OCI-LY3 (cell line): ENCODE measurements at regions not wholly inside any gene's neighbourhood (a gene's known extent, or its start where the extent isn't known, plus 50 kb on each side); places are given as distances from the start of the nearest gene placed in this dataset.

Experiments used
- H2AFZ ChIP-seq: fragments of 200-600, 300-600 bp; shearing (Covaris generic); 2 replicates; pipeline ENCODE4 v1.6.0; 2014; ENCODE audit warnings: antibody characterized with exemption, low read depth, low read length
- H3K27ac ChIP-seq: fragments of 200-600, 300-600 bp; sonication (generic); 2 replicates; pipeline ENCODE4 v1.5.1; 2014; ENCODE audit warnings: mild to moderate bottlenecking, low read length, moderate library complexity, mixed read lengths
- H3K27me3 ChIP-seq: fragments of 200-600, 300-600 bp; sonication (generic); 2 replicates; pipeline ENCODE4 v1.6.1; 2014; ENCODE audit warnings: low read depth, low read length, mixed read lengths
- H3K36me3 ChIP-seq: fragments of 200-600, 300-600 bp; sonication (generic); replicated peaks from 2 replicates; pipeline ENCODE3; 2014; ENCODE audit warnings: low read depth, low read length, mixed read lengths
- H3K4me1 ChIP-seq: fragments of 300-600, 200-600 bp; sonication (generic); 2 replicates; pipeline ENCODE4 v1.6.1; 2014; ENCODE audit warnings: low read length, mixed read lengths
- H3K4me2 ChIP-seq: fragments of 200-600, 300-600 bp; sonication (generic); 2 replicates; pipeline ENCODE4 v1.6.1; 2014; ENCODE audit warnings: low read length, mixed read lengths
- H3K4me3 ChIP-seq: fragments of 300-600, 200-600 bp; sonication (generic); 2 replicates; pipeline ENCODE4 v1.5.1; 2014; ENCODE audit warnings: antibody characterized with exemption, mild to moderate bottlenecking, low read length, moderate library complexity
- H3K79me2 ChIP-seq: fragments of 300-600, 200-600 bp; shearing (Covaris generic); 2 replicates; pipeline ENCODE4 v1.6.1; 2014; ENCODE audit warnings: mild to moderate bottlenecking, low read length, mixed read lengths
- H3K9ac ChIP-seq: fragments of 300-600, 200-600 bp; shearing (Covaris generic); 2 replicates; pipeline ENCODE4 v1.6.0; 2014; ENCODE audit warnings: mild to moderate bottlenecking, low read length, moderate library complexity
- H3K9me3 ChIP-seq: fragments of 200-600, 300-600 bp; shearing (Covaris generic); 2 replicates; pipeline ENCODE4 v1.6.1; 2014; ENCODE audit warnings: low read length, mixed read lengths; ENCODE audit not compliant: insufficient read depth
- H4K20me1 ChIP-seq: fragments of 200-600, 300-600 bp; sonication (generic); 2 replicates; pipeline ENCODE4 v1.6.1; 2016; ENCODE audit warnings: low read length, mixed read lengths; ENCODE audit not compliant: insufficient read depth
- EZH2phosphoT487 ChIP-seq: fragments of 200-600 bp; shearing (Covaris generic); IDR thresholded peaks from 2 replicates; pipeline ENCODE4 v1.6.1; 2018; ENCODE audit warnings: antibody characterized with exemption, mixed run types, low read depth
- TF ChIP-seq, protein P1 (sequence below): fragments of 200-600, 300-600 bp; sonication (generic); IDR thresholded peaks from 2 replicates; pipeline ENCODE4 v1.5.1; 2014; ENCODE audit warnings: antibody characterized with exemption, low read length, low read depth

GRCh38 chr3:168425936-168426595, 330.3 kb upstream of the GOLIM4 start:
- H3K4me3 ChIP-seq = no peak overlapping the region
- no peak overlapping the region for H3K9ac ChIP-seq
- H3K4me2 ChIP-seq = no peak overlapping the region
- peaks cover 6% of the 10 kb centered on the region; the same call in 1 of the 2 replicates for H4K20me1 ChIP-seq
- no peaks in the 10 kb centered on the region for H3K27me3 ChIP-seq
- H3K79me2 ChIP-seq = no peaks in the 10 kb centered on the region
- TF ChIP-seq EZH2phosphoT487 = no peak
- TF ChIP-seq, protein P1, sequence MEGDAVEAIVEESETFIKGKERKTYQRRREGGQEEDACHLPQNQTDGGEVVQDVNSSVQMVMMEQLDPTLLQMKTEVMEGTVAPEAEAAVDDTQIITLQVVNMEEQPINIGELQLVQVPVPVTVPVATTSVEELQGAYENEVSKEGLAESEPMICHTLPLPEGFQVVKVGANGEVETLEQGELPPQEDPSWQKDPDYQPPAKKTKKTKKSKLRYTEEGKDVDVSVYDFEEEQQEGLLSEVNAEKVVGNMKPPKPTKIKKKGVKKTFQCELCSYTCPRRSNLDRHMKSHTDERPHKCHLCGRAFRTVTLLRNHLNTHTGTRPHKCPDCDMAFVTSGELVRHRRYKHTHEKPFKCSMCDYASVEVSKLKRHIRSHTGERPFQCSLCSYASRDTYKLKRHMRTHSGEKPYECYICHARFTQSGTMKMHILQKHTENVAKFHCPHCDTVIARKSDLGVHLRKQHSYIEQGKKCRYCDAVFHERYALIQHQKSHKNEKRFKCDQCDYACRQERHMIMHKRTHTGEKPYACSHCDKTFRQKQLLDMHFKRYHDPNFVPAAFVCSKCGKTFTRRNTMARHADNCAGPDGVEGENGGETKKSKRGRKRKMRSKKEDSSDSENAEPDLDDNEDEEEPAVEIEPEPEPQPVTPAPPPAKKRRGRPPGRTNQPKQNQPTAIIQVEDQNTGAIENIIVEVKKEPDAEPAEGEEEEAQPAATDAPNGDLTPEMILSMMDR = no peak
- H2AFZ ChIP-seq = no peak overlapping the region
- H3K4me1 ChIP-seq = peaks cover 33% of the 10 kb centered on the region
- no peaks in the 10 kb centered on the region for H3K9me3 ChIP-seq
- no peak overlapping the region for H3K27ac ChIP-seq
- peaks cover 3% of the 10 kb centered on the region for H3K36me3 ChIP-seq

- no peak overlapping the region for H2AFZ ChIP-seq
Measured at GRCh38 chr3:168424059-168424734, 328.5 kb upstream of the GOLIM4 start.

DNA sequence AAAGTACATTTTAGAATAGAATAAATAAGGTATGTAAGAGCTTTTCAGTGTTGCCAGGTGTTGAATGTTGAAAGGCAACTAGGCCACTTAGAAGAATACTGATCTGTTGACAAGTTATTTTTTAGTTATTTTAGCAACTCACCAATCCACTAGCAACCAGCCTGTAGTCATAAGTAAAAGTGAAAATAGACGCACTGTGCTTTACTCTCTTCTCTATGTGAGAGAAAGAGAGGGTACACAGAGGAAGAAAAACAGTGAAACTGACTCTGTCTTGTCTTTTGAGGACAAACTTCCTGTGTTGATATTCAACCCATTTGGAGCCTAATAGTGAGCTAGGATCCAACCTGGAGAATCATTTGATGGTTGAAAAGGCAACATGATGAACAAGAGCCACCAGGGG, 327.1 kb upstream of the GOLIM4 start:
- Histone ChIP-seq H3K4me2 (no peak overlapping the region), H3K36me3 (peaks cover 3% of the 10 kb centered on the region), H3K27me3 (no peaks in the 10 kb centered on the region), H3K79me2 (no peaks in the 10 kb centered on the region), H2AFZ (no peak overlapping the region), H3K27ac (no peak overlapping the region), H3K4me1 (peaks cover 15% of the 10 kb centered on the region), H3K4me3 (no peak overlapping the region), H3K9me3 (no peaks in the 10 kb centered on the region), H4K20me1 (no peaks in the 10 kb centered on the region), H3K9ac (no peak overlapping the region)
- TF ChIP-seq, protein P1 = no peak
- TF ChIP-seq EZH2phosphoT487 = no peak

More at GRCh38 chr3:168424059-168424734, 328.5 kb upstream of the GOLIM4 start:
- Histone ChIP-seq H3K27me3 (no peaks in the 10 kb centered on the region), H3K27ac (no peak overlapping the region), H4K20me1 (peaks cover 6% of the 10 kb centered on the region; the same call in 1 of the 2 replicates), H3K36me3 (peaks cover 3% of the 10 kb centered on the region), H3K79me2 (no peaks in the 10 kb centered on the region), H3K4me1 (peaks cover 29% of the 10 kb centered on the region), H3K4me3 (no peak overlapping the region), H3K4me2 (no peak overlapping the region), H3K9me3 (no peaks in the 10 kb centered on the region), H3K9ac (no peak overlapping the region)
- TF ChIP-seq EZH2phosphoT487 = no peak
- TF ChIP-seq, protein P1 = no peak

DNA sequence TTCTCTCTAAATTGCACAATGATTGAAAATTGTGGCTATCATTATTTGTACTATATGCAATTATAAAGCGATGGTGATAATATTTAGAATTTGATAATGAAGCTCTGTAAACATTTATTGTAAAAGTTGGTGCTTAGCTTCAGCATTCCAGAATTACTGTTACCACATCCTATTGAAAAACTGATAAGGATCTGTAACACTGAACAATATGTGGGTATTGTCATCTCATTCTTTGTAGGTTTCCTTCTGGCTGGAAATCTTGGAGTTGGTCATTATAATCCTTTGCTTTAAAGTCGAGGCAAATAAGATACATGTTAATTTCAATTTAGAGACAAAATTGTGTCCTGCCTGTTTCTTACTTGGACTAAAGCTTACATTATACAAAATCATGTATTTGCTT, 323.4 kb upstream of the GOLIM4 start:
- Histone ChIP-seq H3K36me3 (peaks cover 3% of the 10 kb centered on the region), H3K27me3 (no peaks in the 10 kb centered on the region), H3K4me2 (no peak overlapping the region), H3K9me3 (no peaks in the 10 kb centered on the region), H3K79me2 (no peaks in the 10 kb centered on the region), H3K9ac (no peak overlapping the region), H3K4me1 (no peaks in the 10 kb centered on the region), H2AFZ (no peak overlapping the region), H3K4me3 (no peak overlapping the region), H4K20me1 (no peaks in the 10 kb centered on the region), H3K27ac (no peak overlapping the region)
- TF ChIP-seq, protein P1 = no peak
- TF ChIP-seq EZH2phosphoT487 = no peak
